GM23338 (cell line): ENCODE measurements at regions not wholly inside any gene's neighbourhood (a gene's known extent, or its start where the extent isn't known, plus 50 kb on each side); places are given as distances from the start of the nearest gene placed in this dataset.
A peak's percentile ranks its signal among the peaks of the same experiment; 100 is the strongest.

Experiments used
- CREB1 ChIP-seq: fragments of 250-450 bp; sonication (Bioruptor Pico); IDR thresholded peaks from 2 replicates; pipeline ENCODE4 v1.5.0; 2020; ENCODE audit warnings: low read depth, mild to moderate bottlenecking, moderate library complexity
- ETS1 ChIP-seq: IDR thresholded peaks from 2 replicates; pipeline ENCODE4 v1.6.1; 2016; ENCODE audit warnings: antibody characterized with exemption
- EZH2 ChIP-seq: fragments of 200-600 bp; sonication (generic); IDR thresholded peaks from one replicate; pipeline ENCODE4 v1.8.0; 2017; ENCODE audit warnings: antibody characterized with exemption, mild to moderate bottlenecking, low read depth; ENCODE audit not compliant: unreplicated experiment
- EZH2phosphoT487 ChIP-seq: fragments of 200-600 bp; sonication (generic); IDR thresholded peaks from one replicate; pipeline ENCODE4 v1.8.1; 2018; ENCODE audit warnings: antibody characterized with exemption; ENCODE audit not compliant: unreplicated experiment
- POLR2AphosphoS5 ChIP-seq: IDR thresholded peaks from 2 replicates; pipeline ENCODE4 v1.6.1; 2016; ENCODE audit warnings: antibody characterized with exemption, low read depth
- REST ChIP-seq: IDR thresholded peaks from one replicate; pipeline ENCODE4 v1.6.1; 2018; ENCODE audit warnings: antibody characterized with exemption; ENCODE audit not compliant: unreplicated experiment
- STAT1 ChIP-seq: IDR thresholded peaks from one replicate; pipeline ENCODE4 v1.6.1; 2016; ENCODE audit warnings: antibody characterized with exemption; ENCODE audit not compliant: unreplicated experiment
- ZNF114 ChIP-seq: fragments of 250-450 bp; sonication (Bioruptor Pico); IDR thresholded peaks from 2 replicates; pipeline ENCODE4 v1.5.0; 2020; ENCODE audit warnings: mild to moderate bottlenecking, moderate library complexity
- ZNF331 ChIP-seq: fragments of 250-450 bp; sonication (Bioruptor Pico); IDR thresholded peaks from 2 replicates; pipeline ENCODE4 v1.5.0; 2020; ENCODE audit warnings: low read depth, mild to moderate bottlenecking, moderate library complexity
- ZNF462 ChIP-seq: fragments of 250-450 bp; sonication (Bioruptor Pico); IDR thresholded peaks from 2 replicates; pipeline ENCODE4 v1.5.0; 2020; ENCODE audit warnings: mild to moderate bottlenecking, moderate library complexity
- TF ChIP-seq, protein P1 (sequence below), 2 experiments: fragments of 200-600 bp in 1 of 2; sonication (generic) in 1 of 2; conservative IDR thresholded peaks; 2 replicates each; pipeline versions ENCODE4 v1.5.1 to v1.6.1; 2016 to 2017; ENCODE audit warnings: antibody characterized with exemption in 2 of 2, low read depth in 2 of 2, mild to moderate bottlenecking in 2 of 2, moderate library complexity in 1 of 2

- TF ChIP-seq ETS1 (no peak), REST (no peak), EZH2 (no peak), POLR2AphosphoS5 (no peak), CREB1 (no peak), EZH2phosphoT487 (no peak), STAT1 (no peak), ZNF114 (CRISPR knock-in tag) (no peak), ZNF331 (no peak), ZNF462 (CRISPR knock-in tag) (no peak)
- TF ChIP-seq, protein P1, sequence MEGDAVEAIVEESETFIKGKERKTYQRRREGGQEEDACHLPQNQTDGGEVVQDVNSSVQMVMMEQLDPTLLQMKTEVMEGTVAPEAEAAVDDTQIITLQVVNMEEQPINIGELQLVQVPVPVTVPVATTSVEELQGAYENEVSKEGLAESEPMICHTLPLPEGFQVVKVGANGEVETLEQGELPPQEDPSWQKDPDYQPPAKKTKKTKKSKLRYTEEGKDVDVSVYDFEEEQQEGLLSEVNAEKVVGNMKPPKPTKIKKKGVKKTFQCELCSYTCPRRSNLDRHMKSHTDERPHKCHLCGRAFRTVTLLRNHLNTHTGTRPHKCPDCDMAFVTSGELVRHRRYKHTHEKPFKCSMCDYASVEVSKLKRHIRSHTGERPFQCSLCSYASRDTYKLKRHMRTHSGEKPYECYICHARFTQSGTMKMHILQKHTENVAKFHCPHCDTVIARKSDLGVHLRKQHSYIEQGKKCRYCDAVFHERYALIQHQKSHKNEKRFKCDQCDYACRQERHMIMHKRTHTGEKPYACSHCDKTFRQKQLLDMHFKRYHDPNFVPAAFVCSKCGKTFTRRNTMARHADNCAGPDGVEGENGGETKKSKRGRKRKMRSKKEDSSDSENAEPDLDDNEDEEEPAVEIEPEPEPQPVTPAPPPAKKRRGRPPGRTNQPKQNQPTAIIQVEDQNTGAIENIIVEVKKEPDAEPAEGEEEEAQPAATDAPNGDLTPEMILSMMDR (conservative IDR thresholded peaks at IDR 0.05; ENCODE audit: low read depth in 2 of 2) = peak; percentile 38 to 54
These were observed 258.4 kb downstream of the BCOR start for GRCh38 chrX:39839371-39839770.
